IPS-15b (cell line): ENCODE measurements at regions not wholly inside any gene's neighbourhood (a gene's known extent, or its start where the extent isn't known, plus 50 kb on each side); places are given as distances from the start of the nearest gene placed in this dataset.
"Not testable (repeated sequence)": the region's sequence is repeated elsewhere in the genome, so short reads cannot be mapped to it uniquely, and the experiment has no call there.

Experiments
- H3K27me3 ChIP-seq: one replicate; pipeline ENCODE4 v1.6.1; 2013; ENCODE audit warnings: low read length; ENCODE audit not compliant: control insufficient read depth, insufficient read depth
- H3K36me3 ChIP-seq: one replicate; pipeline ENCODE4 v1.6.1; 2013; ENCODE audit warnings: low read length; ENCODE audit not compliant: control insufficient read depth, insufficient read depth
- H3K4me1 ChIP-seq: one replicate; pipeline ENCODE4 v1.6.1; 2013; ENCODE audit warnings: mild to moderate bottlenecking, low read length; ENCODE audit not compliant: control insufficient read depth, insufficient read depth
- H3K4me3 ChIP-seq: one replicate; pipeline ENCODE4 v1.5.1; 2013; ENCODE audit warnings: low read depth, low read length
- H3K9ac ChIP-seq: one replicate; pipeline ENCODE4 v1.6.1; 2013; ENCODE audit warnings: low read depth, mild to moderate bottlenecking, low read length
- H3K9me3 ChIP-seq: one replicate; pipeline ENCODE4 v1.6.1; 2013; ENCODE audit warnings: mild to moderate bottlenecking, low read length; ENCODE audit not compliant: control insufficient read depth, insufficient read depth

- H3K27me3 ChIP-seq: no peaks in the 10 kb centered on the region
These were observed 177.9 kb downstream of the JRKL start for GRCh38 chr11:96567667-96568066.

GRCh38 chr11:96576383-96576782 lies 186.6 kb downstream of the JRKL start:
- H3K36me3 ChIP-seq: no peaks in the 10 kb centered on the region
- no peaks in the 10 kb centered on the region for H3K27me3 ChIP-seq
- H3K9me3 ChIP-seq: no peaks in the 10 kb centered on the region
- H3K4me1 ChIP-seq: peaks cover 4% of the 10 kb centered on the region
- H3K9ac ChIP-seq: no peak overlapping the region
- H3K4me3 ChIP-seq: no peak overlapping the region

More at GRCh38 chr11:96567667-96568066, 177.9 kb downstream of the JRKL start:
- no peaks in the 10 kb centered on the region for H3K36me3 ChIP-seq
- H3K9ac ChIP-seq: no peak overlapping the region
- peaks cover 7% of the 10 kb centered on the region for H3K4me1 ChIP-seq
- H3K9me3 ChIP-seq: no peaks in the 10 kb centered on the region
- H3K4me3 ChIP-seq: no peak overlapping the region

GRCh38 chr11:96578379-96578778 lies 188.6 kb downstream of the JRKL start:
- Histone ChIP-seq H3K4me1 (peaks cover 4% of the 10 kb centered on the region), H3K27me3 (no peaks in the 10 kb centered on the region), H3K9ac (no peak overlapping the region), H3K9me3 (no peaks in the 10 kb centered on the region), H3K36me3 (no peaks in the 10 kb centered on the region), H3K4me3 (no peak overlapping the region)

GRCh38 chr11:96579656-96580055 lies 189.8 kb downstream of the JRKL start:
- Histone ChIP-seq H3K4me1 (peaks cover 4% of the 10 kb centered on the region), H3K9me3 (no peaks in the 10 kb centered on the region), H3K36me3 (no peaks in the 10 kb centered on the region), H3K4me3 (no peak overlapping the region), H3K27me3 (no peaks in the 10 kb centered on the region), H3K9ac (no peak overlapping the region)

- H3K27me3 ChIP-seq: no peaks in the 10 kb centered on the region
- H3K9ac ChIP-seq: no peak overlapping the region
- no peaks in the 10 kb centered on the region for H3K9me3 ChIP-seq
- H3K36me3 ChIP-seq: no peaks in the 10 kb centered on the region
- peaks cover 4% of the 10 kb centered on the region for H3K4me1 ChIP-seq
- H3K4me3 ChIP-seq: no peak overlapping the region
These were observed 190.7 kb downstream of the JRKL start for GRCh38 chr11:96580476-96581040.

GRCh38 chr11:96585944-96586880 lies 196.4 kb downstream of the JRKL start:
- H3K4me3 ChIP-seq: peak overlapping the region; percentile 33
- H3K27me3 ChIP-seq, H3K9ac ChIP-seq, H3K36me3 ChIP-seq, H3K4me1 ChIP-seq, H3K9me3 ChIP-seq: not testable (repeated sequence)

- H3K4me1 ChIP-seq, H3K27me3 ChIP-seq, H3K36me3 ChIP-seq, H3K9me3 ChIP-seq: not testable (repeated sequence)
- H3K4me3 ChIP-seq: peak overlapping the region; percentile 33
- H3K9ac ChIP-seq: peak overlapping the region; percentile 87
These were observed 199.0 kb downstream of the JRKL start for GRCh38 chr11:96588793-96589192.

- Histone ChIP-seq H3K9me3 (no peaks in the 10 kb centered on the region), H3K4me1 (peaks cover 9% of the 10 kb centered on the region), H3K9ac (no peak overlapping the region), H3K4me3 (peak overlapping the region; percentile 12), H3K36me3 (no peaks in the 10 kb centered on the region), H3K27me3 (no peaks in the 10 kb centered on the region)
These were observed 205.2 kb downstream of the JRKL start for GRCh38 chr11:96595011-96595410.

- Histone ChIP-seq H3K9me3 (no peaks in the 10 kb centered on the region), H3K27me3 (peaks cover 7% of the 10 kb centered on the region), H3K4me1 (peaks cover 14% of the 10 kb centered on the region), H3K4me3 (no peak overlapping the region), H3K9ac (no peak overlapping the region), H3K36me3 (no peaks in the 10 kb centered on the region)
These were observed 218.2 kb downstream of the JRKL start for GRCh38 chr11:96607864-96608558.

- Histone ChIP-seq H3K9me3 (no peaks in the 10 kb centered on the region), H3K4me3 (no peak overlapping the region), H3K9ac (no peak overlapping the region), H3K36me3 (no peaks in the 10 kb centered on the region), H3K27me3 (peaks cover 2% of the 10 kb centered on the region), H3K4me1 (no peaks in the 10 kb centered on the region)
These were observed 224.3 kb downstream of the JRKL start for GRCh38 chr11:96614101-96614500.

- Histone ChIP-seq H3K9me3 (no peaks in the 10 kb centered on the region), H3K4me3 (no peak overlapping the region), H3K27me3 (peaks cover 2% of the 10 kb centered on the region), H3K4me1 (no peaks in the 10 kb centered on the region), H3K36me3 (no peaks in the 10 kb centered on the region), H3K9ac (no peak overlapping the region)
These were observed 225.0 kb downstream of the JRKL start for GRCh38 chr11:96614846-96615245.
